NCI-H1930 (cell line): ENCODE measurements at regions not wholly inside any gene's neighbourhood (a gene's known extent, or its start where the extent isn't known, plus 50 kb on each side); places are given as distances from the start of the nearest gene placed in this dataset.
"Not testable (repeated sequence)": the region's sequence is repeated elsewhere in the genome, so short reads cannot be mapped to it uniquely, and the experiment has no call there.

Experiments
- DNase-seq, 2 experiments: peaks; one replicate each; lab custom pipeline; 2025; lab: John Stamatoyannopoulos, UW

DNA sequence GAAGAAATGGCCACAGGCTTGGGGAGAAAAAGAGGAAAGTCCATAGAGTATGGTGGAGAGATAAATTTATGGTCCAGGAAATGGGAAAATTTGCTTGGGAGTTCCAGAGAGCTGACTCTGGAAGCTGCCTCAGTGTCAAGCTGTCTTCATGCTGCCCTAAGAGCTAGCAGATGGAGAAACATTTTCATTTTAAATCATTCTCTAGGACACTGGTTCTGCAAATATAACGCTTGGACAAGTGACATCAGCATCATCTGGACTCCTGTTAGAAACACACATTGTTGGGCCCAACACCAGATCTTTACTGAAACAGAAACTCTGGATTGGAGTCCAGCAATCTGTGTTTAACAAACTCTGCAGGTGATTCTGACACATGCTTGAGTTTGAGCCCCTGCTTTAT, 592.0 kb upstream of the KLF12 start:
- DNase-seq, result no peak

GRCh38 chr13:74718232-74718842, 584.1 kb upstream of the KLF12 start:
- DNase-seq, result not testable (repeated sequence)

DNA sequence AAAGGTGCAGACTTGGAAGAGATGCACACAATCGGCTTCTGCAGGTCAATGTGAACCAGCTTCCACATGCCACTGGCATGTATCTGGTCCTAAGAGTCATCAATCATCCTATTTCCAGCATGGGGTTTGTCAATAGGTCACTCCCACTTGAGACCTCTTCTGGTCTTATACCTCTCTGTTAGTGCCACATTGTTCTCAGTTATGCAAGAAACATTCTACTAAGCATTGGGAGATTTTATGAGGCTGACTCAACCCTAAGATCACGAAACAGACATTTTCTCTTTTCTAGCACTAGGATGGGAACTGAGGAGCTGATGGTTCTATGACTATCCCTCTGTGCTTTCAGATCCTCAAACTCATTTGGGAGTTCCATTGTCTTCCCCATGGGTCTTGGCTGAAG, 581.5 kb upstream of the KLF12 start:
- DNase-seq, result no peak

- no peak for DNase-seq
These were observed 575.8 kb upstream of the KLF12 start for GRCh38 chr13:74710006-74710405.

DNA sequence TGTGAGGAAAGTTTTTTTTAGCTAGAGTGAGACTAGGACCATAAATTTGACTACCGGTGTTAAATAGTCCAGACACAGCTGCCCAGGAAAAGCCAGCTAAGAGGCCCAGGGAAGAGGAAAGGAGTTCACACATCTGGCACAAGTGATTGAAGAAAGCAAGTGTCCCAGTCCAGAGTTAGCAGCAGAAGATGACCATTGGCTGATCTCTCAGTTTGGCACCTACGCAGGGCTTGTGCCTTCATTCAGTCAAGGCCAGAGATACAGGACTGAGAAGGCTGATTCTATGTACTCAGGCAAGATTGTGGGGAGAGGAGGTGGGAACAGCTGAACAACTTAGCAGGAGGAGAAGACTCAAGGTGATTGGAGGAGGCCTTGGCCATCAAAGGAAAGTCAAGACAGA, 575.0 kb upstream of the KLF12 start:
- no peak for DNase-seq

DNA sequence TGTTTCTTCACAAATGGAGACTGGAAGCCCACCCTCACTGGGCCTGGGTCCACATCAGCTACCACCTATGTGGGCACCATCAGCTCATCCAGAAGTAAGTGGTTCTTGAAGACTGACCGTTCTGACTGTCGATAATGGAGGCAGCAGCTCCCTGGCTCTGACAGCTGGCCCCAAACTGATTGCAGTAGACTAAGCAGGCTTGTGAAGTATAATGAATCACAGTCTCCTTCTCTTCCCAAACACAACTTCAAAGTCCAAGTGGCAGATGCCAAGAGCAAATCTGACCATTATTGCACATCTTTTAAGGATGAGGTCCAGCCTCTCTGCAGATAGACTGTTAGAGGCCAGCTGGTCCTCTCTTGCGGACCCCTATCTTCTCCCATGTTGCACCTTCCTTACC, 574.4 kb upstream of the KLF12 start:
- no peak for DNase-seq

- DNase-seq, result no peak
These were observed 573.1 kb upstream of the KLF12 start for GRCh38 chr13:74707291-74707690.

GRCh38 chr13:74706801-74707200, 572.6 kb upstream of the KLF12 start:
- no peak for DNase-seq

GRCh38 chr13:74705438-74705837, 571.2 kb upstream of the KLF12 start:
- no peak for DNase-seq

GRCh38 chr13:74703855-74704387, 569.7 kb upstream of the KLF12 start:
- DNase-seq, result no peak

GRCh38 chr13:74696148-74696922, 562.1 kb upstream of the KLF12 start:
- no peak for DNase-seq

DNA sequence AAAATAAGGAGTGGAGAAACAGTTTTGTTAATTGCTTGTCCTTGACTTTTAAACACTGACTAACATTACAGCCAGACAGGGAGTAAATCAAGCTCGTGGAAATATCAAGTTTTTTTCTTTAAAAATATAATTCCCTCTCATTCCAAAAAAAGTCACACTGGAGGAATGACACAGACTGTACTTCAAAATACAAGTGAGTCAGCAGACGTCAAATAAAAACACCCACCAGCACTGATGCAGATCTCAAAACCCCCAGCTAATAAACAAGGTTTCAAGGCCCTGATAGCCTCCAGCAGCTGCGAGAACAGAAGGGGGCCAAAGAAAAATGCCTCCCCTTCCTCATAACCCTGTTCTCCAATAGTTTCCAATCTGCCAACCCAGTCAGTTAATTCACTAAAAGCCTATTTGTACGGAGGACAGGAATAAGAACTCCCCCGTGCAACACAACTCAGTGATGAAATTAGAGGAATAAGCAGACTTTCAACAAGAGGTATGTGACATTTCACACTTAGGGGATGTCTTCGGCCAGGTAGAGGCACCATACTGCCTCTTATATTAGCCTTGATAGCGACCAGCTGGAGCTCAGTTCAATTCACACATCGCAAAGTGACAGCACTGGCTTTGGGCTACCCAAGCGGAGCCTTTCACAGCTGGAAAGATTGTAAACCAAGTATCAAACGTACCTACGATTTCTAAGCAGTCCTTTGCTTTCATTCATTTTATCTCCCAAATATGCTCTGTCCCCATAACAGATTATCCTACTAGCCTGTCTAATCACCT, 561.0 kb upstream of the KLF12 start:
- no peak for DNase-seq

GRCh38 chr13:74687442-74688182, 553.4 kb upstream of the KLF12 start:
- no peak for DNase-seq

GRCh38 chr13:74683411-74683810, 549.2 kb upstream of the KLF12 start:
- no peak for DNase-seq

DNA sequence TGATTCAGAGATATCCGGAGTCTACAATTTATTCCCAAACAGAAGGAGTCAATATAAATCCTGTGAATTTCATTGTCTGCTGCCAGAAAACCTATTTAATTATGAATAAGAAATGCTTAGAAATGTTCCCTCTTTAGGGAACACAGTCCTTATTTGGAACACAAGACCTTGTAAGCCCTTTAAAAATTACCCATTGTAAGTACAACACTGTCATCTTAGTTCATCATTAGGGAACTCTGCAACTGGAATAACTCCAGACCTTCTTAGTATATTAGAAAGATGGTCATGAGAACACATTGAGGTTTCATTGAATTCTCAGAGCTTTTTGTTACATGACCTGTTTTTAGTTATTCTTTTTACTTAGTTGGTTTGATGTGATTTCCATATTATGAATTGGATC, 548.5 kb upstream of the KLF12 start:
- no peak for DNase-seq

DNA sequence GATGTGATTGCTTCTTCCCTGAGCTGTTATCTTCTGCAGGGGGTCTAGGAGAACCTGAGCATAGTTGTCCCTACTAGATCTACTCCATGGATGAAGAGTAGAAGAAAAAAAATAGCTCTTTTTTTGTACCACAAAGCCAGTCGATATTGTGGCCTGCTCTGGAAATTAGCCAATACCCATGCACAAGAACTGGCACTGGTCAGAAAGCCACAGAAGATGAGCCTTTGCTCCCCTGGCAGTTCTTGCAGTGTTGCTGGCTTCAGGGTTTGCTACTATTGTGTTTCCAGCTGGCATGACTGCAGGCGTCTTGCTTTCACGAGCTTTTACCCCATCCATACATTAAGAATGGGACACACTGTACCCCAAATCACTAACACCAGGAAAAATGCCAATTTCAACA, 547.7 kb upstream of the KLF12 start:
- no peak for DNase-seq

- DNase-seq, result no peak
These were observed 544.2 kb upstream of the KLF12 start for GRCh38 chr13:74678308-74678965.

DNA sequence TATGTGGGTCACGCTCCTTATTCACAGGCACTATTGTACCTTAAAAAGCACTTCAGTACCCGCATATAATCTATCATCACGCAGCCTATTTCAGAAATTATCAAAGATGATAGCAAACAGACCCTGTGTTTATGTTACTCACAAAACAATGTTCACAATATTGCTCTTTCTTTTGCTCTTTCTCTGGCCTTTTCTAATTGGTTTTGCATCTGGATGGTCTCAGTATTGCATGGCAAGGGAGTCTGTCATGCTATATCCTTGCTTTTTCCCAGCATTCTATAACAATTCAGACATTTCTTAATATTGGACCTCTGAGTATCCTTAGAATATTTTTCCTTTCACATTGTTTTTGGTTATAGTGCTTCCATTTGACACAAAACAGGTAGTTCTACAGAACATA, 541.8 kb upstream of the KLF12 start:
- DNase-seq, result no peak

DNA sequence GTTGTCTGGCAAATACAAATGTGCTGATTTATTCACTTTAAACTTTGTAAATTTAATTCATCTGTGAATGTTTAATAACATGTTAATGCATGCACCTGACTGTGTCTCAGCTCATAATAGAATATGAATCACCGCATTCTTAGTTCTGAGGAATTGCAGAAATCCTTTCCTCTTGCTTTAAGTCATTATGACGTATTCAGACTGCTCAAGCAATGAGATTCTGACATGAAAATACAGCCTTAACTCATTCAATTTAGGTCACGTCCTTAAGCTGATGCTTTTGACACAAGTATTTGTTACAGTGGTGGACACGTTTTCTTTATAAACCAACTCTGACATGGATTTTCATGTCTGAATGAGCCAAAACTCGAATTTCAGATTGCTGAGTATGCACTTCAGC, 541.0 kb upstream of the KLF12 start:
- no peak for DNase-seq

DNA sequence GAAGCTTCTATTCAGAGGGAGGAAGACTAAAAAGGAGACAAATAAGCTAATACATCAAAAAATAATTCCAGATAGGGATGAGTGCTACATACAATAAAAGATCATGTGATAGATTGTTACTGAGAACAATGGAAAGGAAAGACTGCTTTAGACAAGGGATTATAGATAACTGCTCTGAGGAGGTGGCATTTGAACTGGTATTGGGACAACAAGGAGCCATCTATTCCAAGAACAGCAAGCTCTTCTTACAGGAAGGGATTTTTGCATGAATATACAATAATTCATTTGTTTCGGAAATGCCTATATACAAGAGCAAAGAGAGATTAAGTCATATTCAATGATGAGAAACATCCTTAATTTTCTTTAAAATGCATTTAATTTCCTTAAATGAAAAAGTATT, 540.5 kb upstream of the KLF12 start:
- no peak for DNase-seq

DNA sequence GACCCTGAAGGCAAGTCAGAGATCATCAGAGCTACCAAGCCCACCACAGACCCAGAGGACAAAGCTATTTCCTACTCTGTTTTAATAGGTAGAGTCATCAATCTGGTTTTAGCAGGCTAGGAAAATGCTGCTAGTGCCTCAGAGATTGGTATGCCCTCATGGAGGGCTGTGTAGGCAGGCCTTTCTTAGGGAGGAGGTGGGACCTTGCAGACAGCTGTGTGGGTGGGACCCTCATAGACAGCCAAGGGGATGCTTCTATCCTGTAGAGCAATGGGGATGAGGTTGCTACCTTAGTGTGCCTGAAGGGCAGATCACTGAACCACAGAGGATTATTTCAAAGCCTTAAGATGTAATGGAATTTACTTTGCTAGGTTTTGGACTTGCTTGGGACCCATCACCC, 534.9 kb upstream of the KLF12 start:
- DNase-seq, result no peak
